ENCODE measurements at regions not wholly inside any gene's neighbourhood (a gene's known extent, or its start where the extent isn't known, plus 50 kb on each side); places are given as distances from the start of the nearest gene placed in this dataset.

DNA sequence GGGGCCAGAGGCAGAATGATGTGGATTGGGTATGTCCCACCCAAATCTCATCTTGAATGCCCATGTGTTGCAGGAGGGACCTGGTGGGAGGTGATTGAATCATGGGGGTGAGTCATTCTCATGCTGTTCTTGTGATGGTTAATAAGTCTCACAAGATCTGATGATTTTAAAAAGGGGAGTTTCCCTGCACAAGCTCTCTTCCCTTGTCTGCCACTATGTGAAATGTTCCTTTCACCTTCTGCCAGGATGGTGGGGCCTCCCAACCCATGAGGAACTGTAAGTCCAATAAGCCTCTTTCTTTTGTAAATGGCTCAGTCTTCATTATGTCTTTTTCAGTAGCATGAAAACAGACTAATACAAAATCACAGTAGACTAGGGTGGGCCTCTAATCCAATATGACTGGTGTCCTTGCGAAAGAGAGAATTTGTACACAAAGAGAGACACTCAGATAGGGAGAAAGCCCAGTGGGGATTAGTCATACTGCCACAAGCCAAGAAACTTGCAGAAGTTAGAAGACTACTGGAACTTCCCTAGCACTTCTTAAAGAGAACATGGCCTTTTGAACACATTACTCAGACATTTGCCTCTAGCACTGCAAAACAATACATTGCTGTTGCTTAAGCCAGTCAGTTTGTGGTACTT is 68.4 kb downstream of the ANXA1 start:
- Mint-ChIP-seq H3K4me1 (ENCODE audit: unreplicated experiment) (peaks cover 1% of the 10 kb centered on the region), H3K27ac (ENCODE audit: unreplicated experiment) (no peak overlapping the region), H3K36me3 (ENCODE audit: unreplicated experiment) (no peaks in the 10 kb centered on the region), H3K27me3 (ENCODE audit: unreplicated experiment) (peaks cover 24% of the 10 kb centered on the region), H3K4me3 (ENCODE audit: unreplicated experiment) (no peak overlapping the region), H3K9me3 (ENCODE audit: unreplicated experiment) (no peaks in the 10 kb centered on the region)
- TF ChIP-seq, protein P1, sequence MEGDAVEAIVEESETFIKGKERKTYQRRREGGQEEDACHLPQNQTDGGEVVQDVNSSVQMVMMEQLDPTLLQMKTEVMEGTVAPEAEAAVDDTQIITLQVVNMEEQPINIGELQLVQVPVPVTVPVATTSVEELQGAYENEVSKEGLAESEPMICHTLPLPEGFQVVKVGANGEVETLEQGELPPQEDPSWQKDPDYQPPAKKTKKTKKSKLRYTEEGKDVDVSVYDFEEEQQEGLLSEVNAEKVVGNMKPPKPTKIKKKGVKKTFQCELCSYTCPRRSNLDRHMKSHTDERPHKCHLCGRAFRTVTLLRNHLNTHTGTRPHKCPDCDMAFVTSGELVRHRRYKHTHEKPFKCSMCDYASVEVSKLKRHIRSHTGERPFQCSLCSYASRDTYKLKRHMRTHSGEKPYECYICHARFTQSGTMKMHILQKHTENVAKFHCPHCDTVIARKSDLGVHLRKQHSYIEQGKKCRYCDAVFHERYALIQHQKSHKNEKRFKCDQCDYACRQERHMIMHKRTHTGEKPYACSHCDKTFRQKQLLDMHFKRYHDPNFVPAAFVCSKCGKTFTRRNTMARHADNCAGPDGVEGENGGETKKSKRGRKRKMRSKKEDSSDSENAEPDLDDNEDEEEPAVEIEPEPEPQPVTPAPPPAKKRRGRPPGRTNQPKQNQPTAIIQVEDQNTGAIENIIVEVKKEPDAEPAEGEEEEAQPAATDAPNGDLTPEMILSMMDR (IDR thresholded peaks at IDR 0.05): no peak
- DNase-seq (ENCODE audit: extremely low spot score, unreplicated experiment): no peak

DNA sequence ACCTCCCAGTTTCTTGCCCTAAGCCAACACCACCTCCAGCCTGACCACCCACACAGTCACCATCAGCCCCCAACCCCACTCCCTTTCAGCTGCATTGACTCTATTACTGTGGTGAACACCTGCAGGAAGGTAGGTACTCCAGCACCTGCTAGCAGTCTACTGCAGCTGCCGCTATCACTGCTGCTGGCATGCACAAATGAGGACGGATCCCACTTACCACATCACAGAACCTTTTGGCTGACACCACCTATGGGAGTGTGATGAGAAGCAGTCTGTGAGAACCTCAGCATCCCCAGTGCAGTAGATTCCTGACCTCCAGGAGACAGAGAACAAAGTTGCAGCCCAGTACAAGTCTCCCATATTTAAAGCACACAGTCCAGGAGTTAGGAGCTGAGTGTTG is 71.9 kb downstream of the ANXA1 start:
- no peak for DNase-seq (ENCODE audit: extremely low spot score, unreplicated experiment)
- H3K27ac Mint-ChIP-seq (ENCODE audit: unreplicated experiment): no peak overlapping the region
- peaks cover 1% of the 10 kb centered on the region for H3K4me1 Mint-ChIP-seq (ENCODE audit: unreplicated experiment)
- H3K4me3 Mint-ChIP-seq (ENCODE audit: unreplicated experiment): no peak overlapping the region
- H3K27me3 Mint-ChIP-seq (ENCODE audit: unreplicated experiment): peaks cover 17% of the 10 kb centered on the region
- H3K9me3 Mint-ChIP-seq (ENCODE audit: unreplicated experiment): no peaks in the 10 kb centered on the region
- TF ChIP-seq, protein P1 (IDR thresholded peaks at IDR 0.05): no peak
- no peaks in the 10 kb centered on the region for H3K36me3 Mint-ChIP-seq (ENCODE audit: unreplicated experiment)

DNA sequence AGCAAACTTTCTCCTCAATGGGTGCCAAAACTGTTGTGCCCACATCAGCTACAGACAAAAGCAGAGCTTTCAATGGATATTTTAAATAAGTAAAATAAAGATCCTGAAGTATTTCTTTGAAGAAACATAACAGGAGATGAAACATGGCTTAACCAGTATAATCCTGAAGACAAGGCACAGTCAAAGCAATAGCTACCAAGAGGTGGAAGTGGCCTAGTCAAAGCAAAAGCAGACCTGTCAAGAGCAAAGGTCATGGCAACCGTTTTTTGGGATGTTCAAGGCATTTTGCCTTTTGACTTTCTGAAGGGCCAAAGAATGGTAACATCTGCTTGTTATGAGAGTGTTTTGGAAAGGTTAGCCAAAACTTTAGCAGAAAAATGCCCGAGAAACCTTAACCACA is 77.9 kb downstream of the ANXA1 start:
- Mint-ChIP-seq H3K27ac (ENCODE audit: unreplicated experiment) (no peak overlapping the region), H3K4me1 (ENCODE audit: unreplicated experiment) (no peaks in the 10 kb centered on the region), H3K27me3 (ENCODE audit: unreplicated experiment) (peaks cover 20% of the 10 kb centered on the region), H3K36me3 (ENCODE audit: unreplicated experiment) (no peaks in the 10 kb centered on the region), H3K9me3 (ENCODE audit: unreplicated experiment) (no peaks in the 10 kb centered on the region), H3K4me3 (ENCODE audit: unreplicated experiment) (no peak overlapping the region)
- TF ChIP-seq, protein P1 (IDR thresholded peaks at IDR 0.05): no peak
- no peak for DNase-seq (ENCODE audit: extremely low spot score, unreplicated experiment)

DNA sequence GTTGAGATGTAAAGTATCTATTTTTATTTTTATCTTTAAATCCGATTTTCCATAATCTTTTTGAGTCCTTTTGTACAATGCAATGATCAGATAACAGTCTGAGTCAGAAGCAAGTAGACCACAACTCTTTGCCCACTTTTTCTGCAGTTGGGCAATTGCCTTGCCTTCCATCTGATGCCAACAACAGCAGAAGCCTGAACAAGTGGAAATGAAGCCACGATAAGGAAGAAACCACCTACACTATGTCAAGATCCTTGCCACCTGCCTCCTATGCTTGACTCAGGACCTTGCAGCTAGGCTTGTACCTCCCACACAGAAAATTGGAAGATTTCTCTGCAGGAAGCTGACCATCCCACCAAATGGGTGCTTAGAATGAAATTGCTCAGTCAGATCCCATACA is 78.6 kb downstream of the ANXA1 start:
- no peaks in the 10 kb centered on the region for H3K9me3 Mint-ChIP-seq (ENCODE audit: unreplicated experiment)
- no peaks in the 10 kb centered on the region for H3K4me1 Mint-ChIP-seq (ENCODE audit: unreplicated experiment)
- no peaks in the 10 kb centered on the region for H3K36me3 Mint-ChIP-seq (ENCODE audit: unreplicated experiment)
- TF ChIP-seq, protein P1 (IDR thresholded peaks at IDR 0.05): no peak
- no peak overlapping the region for H3K27ac Mint-ChIP-seq (ENCODE audit: unreplicated experiment)
- no peak overlapping the region for H3K4me3 Mint-ChIP-seq (ENCODE audit: unreplicated experiment)
- peaks cover 20% of the 10 kb centered on the region for H3K27me3 Mint-ChIP-seq (ENCODE audit: unreplicated experiment)
- no peak for DNase-seq (ENCODE audit: extremely low spot score, unreplicated experiment)

DNA sequence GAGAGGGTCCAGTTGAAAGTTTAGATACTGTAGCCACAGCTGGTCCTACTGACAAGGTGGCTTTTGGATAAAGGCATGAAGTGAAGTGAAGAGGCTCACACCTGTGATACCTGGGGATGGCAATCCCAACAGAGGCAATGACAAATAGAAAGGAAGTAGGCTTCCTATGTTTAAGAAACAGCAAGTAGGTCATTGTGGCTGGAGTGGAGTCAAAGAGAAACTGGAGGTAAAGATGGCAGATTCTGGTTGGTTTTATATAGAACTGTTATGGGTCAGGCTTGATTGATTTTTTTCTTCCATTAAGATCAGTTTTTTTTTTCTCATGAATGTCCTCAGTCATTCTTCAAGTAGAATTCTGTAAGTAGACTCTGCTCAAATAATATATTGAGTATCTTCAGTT is 79.5 kb downstream of the ANXA1 start:
- H3K36me3 Mint-ChIP-seq (ENCODE audit: unreplicated experiment): no peaks in the 10 kb centered on the region
- H3K27me3 Mint-ChIP-seq (ENCODE audit: unreplicated experiment): peaks cover 23% of the 10 kb centered on the region
- TF ChIP-seq, protein P1 (IDR thresholded peaks at IDR 0.05): no peak
- H3K9me3 Mint-ChIP-seq (ENCODE audit: unreplicated experiment): no peaks in the 10 kb centered on the region
- no peaks in the 10 kb centered on the region for H3K4me1 Mint-ChIP-seq (ENCODE audit: unreplicated experiment)
- no peak overlapping the region for H3K27ac Mint-ChIP-seq (ENCODE audit: unreplicated experiment)
- no peak for DNase-seq (ENCODE audit: extremely low spot score, unreplicated experiment)
- H3K4me3 Mint-ChIP-seq (ENCODE audit: unreplicated experiment): no peak overlapping the region
